Hepatocyte (in vitro differentiated cells): ENCODE measurements at regions not wholly inside any gene's neighbourhood (a gene's known extent, or its start where the extent isn't known, plus 50 kb on each side); places are given as distances from the start of the nearest gene placed in this dataset.

ENCODE experiments used
- EZH2 ChIP-seq: fragments of 200-600 bp; sonication (generic); IDR thresholded peaks from 2 replicates; pipeline ENCODE4 v1.6.1; 2016; ENCODE audit warnings: antibody characterized with exemption, mild to moderate bottlenecking, borderline replicate concordance
- TF ChIP-seq, protein P1 (sequence below): fragments of 200-600 bp; sonication (generic); IDR thresholded peaks from 2 replicates; pipeline ENCODE4 v1.5.1; 2016; ENCODE audit warnings: antibody characterized with exemption, mild to moderate bottlenecking; ENCODE audit not compliant: poor library complexity

DNA sequence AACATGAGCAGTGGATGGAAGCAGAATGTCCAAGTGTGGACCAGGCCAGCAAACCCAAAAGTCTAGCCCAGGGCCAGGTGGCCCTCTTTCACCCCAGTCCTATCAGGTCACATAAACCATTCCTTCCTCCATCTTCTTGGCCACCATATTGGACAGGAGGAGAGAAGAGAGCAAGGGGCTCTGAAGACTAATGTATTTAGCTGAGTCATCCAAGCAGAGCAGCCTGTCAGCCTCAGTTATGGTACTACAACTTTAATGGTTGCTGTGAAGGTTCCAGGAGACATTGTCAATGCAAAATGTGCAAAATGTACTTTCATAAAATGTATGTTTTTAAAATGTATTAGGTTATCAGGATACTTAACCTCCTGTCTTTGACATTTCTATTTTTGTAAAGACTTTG, 159.5 kb downstream of the GPAM start:
- TF ChIP-seq, protein P1, sequence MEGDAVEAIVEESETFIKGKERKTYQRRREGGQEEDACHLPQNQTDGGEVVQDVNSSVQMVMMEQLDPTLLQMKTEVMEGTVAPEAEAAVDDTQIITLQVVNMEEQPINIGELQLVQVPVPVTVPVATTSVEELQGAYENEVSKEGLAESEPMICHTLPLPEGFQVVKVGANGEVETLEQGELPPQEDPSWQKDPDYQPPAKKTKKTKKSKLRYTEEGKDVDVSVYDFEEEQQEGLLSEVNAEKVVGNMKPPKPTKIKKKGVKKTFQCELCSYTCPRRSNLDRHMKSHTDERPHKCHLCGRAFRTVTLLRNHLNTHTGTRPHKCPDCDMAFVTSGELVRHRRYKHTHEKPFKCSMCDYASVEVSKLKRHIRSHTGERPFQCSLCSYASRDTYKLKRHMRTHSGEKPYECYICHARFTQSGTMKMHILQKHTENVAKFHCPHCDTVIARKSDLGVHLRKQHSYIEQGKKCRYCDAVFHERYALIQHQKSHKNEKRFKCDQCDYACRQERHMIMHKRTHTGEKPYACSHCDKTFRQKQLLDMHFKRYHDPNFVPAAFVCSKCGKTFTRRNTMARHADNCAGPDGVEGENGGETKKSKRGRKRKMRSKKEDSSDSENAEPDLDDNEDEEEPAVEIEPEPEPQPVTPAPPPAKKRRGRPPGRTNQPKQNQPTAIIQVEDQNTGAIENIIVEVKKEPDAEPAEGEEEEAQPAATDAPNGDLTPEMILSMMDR, result no peak
- no peak for TF ChIP-seq EZH2
